Epidermal melanocyte (primary cell): ENCODE measurements at regions not wholly inside any gene's neighbourhood (a gene's known extent, or its start where the extent isn't known, plus 50 kb on each side); places are given as distances from the start of the nearest gene placed in this dataset.

Experiments
- DNase-seq: peaks from one replicate; pipeline ENCODE4 v3.0.0; 2011; ENCODE audit warnings: low spot score; ENCODE audit not compliant: insufficient read length

DNA sequence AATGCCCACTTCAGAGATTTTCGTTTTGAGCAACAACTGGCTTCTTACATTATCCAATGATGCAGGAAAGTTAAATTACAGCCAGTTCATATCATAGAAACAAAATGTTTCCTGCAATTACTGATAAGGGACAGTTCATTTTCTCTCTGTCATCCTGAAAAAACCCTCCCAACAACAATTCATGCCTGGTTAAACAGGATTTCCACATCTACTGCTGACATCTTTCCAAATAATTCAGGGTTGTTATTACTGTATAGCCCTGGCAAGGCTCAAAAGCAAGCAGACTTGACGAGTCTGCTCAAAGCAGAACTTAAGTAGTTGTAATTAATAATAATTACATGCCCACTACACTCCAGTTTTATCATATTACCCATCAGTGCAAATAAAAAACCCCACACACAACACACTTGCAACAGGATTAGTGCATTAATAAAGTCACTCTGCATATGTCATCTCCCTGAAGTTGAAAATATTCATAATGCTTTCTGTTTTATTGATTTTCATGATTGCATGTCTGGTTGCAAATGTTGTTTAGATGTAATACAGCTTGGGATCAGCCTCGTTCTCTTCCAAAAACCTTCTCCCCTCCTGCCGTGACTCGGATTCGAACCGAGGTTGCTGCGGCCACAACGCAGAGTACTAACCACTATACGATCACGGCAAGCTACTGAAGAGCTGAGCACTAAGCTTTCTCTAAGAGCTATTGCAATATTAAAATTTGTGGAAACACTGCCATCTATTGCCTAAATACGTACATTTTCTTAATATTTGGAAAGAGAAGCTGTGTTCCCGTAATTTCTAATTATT lies 119.6 kb upstream of the NFIB start:
- no peak for DNase-seq

DNA sequence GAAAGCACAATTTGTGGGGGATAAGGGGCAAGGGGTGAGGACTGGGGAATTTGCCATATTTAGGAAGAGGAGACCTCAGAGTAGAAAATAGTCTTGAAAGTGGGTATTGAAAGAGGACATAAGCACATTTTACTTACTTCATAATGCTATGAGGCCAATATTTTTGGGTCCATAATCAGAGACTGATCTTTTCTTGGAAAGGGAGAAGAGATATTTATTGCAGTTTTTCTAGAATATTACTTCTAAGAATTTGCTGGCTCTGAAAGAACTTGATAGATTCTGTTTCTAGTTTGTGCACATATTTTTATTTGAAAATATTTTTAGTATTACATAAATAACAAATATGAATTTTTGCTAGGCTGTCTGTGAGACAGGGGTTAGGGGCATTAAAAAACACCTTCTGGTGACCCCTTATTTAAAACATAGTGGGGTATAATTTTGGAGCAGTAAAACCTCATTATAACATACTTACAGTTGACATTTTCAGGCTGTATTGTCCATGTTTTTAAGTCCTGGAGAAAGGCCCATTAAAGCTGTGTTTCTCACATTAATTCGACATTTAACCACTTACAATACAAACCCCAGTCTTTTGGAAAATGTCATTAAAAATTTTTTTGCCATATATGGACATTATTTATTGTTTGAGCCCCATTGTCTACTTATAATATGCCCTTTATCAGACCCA lies 118.9 kb upstream of the NFIB start:
- no peak for DNase-seq

DNA sequence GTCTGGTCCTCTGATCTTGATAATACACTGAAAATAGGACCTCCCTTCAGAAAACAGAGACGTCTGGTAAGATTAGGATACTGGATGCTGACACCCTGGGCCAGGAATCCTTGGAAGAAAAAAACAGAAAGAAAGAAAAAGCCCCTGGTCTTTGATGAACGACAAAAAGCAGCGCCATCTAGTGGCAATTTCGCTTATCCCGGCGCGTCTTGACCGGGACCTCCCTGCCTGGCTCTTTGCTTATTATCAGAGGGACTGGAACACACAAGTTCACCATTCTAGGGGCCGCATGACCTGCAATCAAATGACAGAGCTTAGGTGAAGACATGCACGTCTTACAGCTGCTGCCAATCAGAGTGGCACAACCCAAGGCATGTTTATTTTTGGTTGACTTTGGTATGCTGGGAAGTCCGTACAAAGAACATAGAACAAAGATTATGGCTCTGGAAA lies 114.9 kb upstream of the NFIB start:
- peak; percentile 38 for DNase-seq

DNA sequence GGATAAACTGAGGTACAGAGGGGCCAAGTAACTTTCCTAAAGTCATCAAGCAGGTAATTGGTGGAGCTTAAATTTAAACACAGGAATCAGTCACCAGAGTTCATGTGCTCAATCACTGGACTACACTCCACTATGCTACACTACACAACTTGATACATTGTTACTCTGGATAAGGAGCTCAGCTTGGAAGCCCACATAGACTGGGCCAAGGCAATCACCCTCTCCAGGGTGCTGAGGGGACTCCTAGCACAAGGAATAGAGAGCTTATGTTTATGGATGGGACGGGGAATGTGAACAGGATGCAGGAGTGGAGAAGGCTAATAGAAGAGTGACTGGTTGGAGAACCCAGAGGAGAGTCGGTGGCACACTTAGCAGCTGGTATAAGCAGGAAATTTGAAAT lies 113.5 kb upstream of the NFIB start:
- no peak for DNase-seq

DNA sequence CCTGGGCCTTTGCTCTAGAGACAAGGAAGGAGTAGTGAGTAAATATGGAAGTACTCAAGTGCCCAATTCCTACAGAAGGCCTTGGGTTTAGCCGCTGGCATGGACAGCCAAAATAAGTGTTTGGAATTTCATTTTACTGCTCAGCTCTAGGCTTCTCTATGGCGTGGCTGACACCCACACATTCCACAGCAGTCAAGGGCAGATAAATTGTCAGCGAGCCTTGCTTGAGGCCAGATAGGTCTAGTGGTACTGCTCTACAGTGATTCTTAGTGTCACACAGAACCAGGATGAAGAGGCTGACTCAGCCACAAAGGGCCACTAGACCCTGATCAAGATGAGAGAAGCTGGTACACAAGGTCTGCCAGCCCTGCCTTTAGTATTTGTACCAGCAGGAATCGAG lies 111.0 kb upstream of the NFIB start:
- DNase-seq = no peak

DNA sequence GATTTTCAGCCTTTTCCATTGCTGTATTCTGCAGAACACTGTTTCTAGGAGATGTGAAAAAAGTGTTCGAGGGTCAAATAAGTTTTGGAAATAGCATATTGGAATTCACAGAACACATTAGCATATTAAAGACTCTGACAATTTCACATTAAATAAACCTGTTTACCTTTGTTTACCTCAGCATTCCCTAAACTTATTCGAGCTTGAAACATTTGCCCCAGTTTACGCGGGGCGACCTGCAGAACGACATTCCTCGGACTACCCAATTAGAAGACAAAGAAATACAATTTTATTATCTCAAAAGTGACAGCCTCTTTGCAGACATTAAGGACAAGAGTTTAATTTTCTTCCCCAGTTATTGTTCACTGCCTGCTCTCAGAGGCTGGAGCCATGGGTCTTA lies 110.3 kb upstream of the NFIB start:
- no peak for DNase-seq

DNA sequence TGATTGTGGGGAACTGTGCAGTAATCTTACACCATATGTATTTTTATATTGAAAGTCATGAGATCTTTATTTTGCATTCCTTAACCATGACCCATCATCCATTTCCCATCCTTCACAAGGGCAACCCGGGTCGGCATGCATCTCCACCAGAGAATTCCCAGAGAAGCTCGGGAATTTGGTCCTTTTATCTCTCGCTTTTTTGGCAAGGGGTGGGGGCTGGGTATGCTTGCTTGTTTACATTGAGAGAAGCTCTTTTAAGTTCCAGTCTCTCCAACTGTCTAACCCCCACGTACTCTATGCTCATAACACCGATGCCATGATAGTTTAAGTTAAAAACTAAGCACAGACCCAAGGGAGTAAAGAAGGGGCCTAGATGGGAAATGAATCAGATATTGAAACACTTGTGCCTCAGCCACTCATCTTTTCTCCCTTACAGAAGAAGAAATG lies 109.9 kb upstream of the NFIB start:
- DNase-seq = no peak

DNA sequence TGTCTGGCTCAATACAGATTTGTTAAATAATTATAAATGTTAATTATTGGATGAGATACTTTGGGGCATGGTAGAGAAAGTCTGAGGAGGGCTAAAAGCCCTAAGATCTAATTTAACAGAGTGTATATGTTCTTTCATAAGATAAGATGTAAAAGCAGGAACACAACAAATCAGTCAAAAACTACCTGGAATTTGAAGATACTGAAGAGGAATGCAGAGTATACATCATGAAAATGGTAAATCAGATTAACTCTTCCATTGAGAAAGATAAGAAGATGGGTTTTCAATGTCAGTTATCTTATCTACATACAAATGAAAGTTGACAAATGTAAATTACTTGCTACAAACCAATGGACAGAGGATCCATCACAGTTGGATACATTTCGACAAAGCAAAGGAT lies 107.3 kb upstream of the NFIB start:
- DNase-seq = no peak

DNA sequence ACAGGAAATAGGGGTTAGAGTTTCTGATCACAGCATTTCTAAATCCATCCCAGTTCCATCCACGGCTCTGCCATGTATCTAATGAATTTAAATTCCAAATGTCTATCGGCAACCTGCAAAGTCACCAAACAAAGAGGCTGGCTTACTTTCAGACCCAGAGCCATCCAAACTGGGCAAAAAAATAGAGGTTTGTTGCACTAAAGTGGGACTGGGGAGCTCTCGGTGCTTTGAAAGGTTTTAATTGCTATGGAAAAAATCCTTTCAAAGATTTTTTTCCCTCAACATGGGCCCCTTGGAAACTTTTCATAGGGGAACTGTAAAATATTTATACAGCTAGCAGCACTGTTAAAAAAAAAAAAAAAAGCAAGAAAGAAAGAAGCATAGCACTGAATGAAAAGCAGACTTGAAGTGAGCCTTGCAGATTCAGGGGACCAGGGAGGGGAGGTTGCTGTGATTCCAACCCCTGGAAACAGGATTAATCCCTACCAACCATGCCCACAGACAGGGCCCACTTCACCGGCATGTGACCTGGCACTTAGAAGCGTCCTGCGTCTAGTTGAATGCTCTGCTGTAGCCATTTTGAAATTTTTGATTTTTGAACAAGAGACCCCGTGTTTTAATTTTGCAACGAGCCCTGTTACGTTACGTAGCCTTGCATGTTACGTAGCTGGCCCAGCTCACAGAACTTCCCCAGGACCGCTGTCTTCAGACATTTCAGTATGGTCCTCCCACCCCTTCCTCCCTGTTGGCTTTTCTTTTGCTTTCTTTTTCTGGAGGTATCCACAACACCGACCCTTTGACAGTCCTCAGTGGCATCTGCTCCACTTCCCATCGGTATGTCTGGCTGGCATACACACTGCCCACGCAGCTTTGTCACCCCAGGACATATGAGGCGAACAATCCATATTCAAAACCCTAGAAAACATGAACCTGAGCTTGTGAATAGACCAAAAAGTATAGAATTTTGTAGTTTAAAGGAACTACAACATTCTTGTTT lies 105.3 kb upstream of the NFIB start:
- DNase-seq = no peak

DNA sequence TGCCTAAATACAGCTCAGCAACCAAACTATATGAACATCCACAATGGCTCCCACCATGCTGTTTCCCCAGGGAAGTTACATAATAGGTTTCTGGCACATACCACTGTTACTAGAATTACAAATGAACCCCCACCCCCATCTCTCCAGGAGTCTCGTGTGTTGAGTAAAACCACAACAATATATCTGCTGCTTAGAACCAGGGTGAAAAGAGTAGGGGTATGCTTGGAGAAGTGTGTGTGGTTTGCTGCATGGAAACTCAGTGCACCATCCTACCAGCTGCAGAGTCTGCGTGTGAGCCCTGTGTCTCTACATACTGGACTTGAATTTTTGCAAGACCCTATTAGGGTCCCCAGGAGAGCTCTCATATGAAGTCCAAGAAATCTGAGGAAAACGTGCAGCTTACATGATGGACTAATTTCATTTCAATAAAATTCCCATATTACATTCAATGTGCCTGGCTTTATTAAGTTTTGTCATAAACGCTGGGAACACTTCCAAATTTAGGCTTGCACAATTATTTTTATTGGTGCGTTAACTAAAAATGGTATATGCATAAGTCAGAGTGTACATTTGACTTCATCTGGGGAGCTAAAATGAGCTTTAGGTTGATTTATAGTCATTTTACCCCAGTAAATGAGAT lies 104.5 kb upstream of the NFIB start:
- no peak for DNase-seq

DNA sequence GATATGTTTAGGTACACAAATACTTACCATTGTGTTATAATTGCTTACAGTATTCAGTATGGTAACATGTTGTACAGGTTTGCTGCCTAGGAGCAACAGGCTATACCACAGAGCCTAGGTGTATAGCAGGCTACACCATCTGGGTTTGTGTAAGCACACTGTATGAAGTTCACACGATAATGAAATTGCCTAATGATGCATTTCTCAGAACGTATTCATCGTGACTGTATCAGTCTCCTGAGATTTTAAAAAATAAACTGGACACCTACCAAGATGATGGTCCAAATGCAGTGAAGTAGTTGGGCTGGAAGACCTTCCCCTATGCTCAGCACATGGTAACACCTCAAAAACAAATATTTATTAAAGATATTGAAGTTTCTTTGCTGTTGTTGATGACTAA lies 103.3 kb upstream of the NFIB start:
- no peak for DNase-seq

DNA sequence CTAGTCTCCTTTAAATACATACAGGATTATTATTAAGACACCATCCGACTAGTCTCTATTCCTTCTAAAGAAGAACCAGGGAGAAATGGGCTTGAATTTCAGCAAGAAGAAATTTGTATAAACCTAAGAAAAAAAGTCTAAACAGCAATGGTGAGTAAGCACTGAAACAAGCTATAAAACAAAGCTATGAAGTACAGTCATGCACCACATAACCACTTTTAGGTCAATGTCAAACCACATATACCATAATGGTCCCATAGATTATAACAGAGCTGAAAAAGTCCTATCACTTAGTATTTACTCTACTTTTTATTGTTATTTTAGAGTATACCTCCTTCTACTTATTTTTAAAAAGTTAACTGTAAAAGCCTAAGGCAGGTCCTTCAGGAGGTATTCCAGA lies 102.0 kb upstream of the NFIB start:
- no peak for DNase-seq

DNA sequence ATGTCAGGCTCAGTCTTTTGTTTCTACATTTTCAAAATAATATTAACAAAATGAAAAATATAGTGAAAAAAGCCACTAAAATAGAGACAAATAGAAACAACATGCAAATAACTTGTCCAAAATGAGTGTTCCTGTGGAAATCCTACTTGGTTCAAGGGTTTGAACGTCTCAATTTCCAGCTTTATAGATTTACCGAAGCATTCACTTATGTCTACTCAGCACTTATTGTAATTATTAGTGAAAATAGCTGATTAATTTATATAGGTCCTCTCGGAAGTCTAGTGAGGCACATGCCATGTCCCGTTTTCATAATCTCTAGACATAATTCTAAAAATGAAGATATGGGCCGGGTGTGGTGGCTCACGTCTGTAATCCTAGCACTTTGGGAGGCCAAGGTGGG lies 99.9 kb upstream of the NFIB start:
- DNase-seq = no peak

DNA sequence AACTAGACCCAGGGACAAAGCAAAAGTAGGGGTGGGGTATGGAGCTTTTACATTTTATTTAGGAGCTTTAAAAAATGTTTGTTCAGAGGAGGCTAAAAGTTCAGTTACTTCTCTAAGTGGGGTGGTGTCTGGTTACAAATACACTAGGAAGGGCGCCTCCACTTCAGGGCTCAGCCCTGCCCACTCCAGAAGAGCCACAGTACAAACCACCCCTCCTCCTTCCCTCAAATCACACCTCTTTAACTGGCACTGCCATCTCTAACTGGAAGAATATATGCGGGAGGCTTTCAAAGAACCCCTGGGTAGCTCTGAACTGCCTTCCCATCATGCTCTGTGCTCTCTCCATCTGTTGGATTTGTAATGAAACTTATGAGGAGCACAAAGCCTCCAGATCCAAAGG lies 98.8 kb upstream of the NFIB start:
- DNase-seq = no peak

DNA sequence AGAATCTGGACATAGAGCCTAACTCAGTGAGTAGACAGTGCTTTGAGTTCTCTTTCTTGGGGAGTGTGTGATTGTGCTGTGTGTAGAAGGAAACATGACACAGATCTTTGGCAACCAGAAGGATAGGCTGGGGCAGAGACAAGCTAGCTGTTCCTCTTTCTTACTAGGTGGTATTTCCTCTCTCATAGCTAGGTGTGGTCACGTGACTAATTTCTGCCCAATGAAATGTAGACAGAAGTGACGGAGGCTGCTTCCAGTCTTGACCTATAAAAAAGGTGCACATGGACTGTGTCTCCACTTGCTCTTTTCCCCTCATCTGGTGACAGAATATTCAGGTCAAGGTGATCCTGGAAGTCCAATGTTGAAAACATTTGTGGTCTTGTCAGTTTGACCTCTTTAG lies 92.5 kb upstream of the NFIB start:
- DNase-seq = no peak

DNA sequence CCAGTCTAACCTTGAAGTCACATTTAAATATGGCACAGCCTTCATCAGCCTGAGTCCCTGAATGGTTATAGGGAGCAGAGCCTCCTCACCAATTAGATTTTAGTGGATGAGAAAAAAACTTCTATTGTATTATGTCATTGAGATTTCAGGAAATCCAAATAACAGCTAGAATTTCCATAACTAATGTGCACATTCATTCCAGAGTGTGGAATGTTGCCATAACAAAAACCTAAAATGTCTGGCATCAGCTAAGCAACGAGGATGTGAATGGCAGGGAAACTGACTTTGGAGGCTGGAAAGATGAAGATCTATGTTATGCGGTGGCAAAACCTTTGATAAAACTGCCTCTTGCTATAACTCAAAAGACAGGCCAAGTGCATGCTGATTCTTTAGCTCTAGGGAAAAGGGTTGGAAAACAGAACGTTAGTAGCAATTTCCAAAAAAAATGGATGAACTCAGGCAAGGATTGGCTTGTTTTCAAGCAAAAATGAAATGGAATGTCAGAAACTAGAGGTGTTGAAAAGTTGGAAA lies 91.3 kb upstream of the NFIB start:
- DNase-seq = no peak

DNA sequence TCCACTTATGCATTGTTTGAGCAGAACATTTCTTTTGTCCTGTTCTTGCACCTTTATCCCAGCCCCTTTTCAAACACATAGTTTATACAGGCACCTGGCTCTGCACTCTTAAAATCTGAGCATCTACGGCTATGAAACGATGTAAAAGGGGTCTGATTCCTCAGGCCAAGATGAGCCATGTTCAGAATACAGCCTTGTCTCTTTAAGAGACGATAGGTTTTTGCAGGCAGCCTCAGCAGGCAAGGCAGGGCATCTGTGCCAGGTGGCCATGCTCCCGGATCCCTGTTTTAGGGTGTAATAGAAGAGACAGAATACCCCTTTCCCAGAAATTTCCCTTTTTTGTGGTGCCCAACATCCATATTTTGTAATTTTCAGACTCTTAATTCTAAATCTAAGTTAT lies 89.1 kb upstream of the NFIB start:
- DNase-seq = no peak

DNA sequence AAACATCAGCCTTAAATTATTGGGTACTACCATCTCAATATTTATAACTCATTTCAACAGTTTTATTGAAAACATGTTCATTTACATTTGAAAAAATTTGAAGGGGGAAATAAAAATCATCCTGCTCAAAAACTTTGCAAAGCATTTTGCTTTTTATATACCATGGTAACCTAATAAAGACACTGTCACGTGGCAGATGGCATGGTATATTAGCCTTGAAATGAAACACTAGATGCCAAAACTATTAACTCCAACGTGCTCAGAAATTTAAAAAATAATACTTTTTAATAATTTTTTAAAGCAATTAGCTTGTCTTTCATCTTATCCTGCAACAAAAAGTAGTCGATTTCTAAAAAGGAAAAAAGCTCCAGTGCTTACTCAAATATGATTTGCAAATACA lies 88.6 kb upstream of the NFIB start:
- DNase-seq = no peak

DNA sequence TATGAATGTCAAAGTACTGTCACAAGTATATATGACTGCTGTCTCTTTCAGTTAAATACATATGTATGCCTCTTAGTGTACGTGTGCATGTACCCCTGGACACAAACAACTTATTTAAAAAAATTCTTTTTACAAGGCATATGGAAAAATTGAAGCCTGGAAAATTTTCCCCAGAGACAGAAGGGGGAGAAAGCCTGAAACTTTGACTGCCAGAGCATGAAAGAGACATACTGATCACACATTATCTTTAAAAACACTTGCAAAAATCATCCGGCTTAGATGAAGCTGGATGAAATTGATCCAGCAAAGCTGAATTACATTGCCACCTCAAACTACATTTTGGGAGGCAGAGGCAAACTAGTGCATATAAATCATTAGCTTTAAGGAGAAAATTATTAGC lies 88.0 kb upstream of the NFIB start:
- no peak for DNase-seq

DNA sequence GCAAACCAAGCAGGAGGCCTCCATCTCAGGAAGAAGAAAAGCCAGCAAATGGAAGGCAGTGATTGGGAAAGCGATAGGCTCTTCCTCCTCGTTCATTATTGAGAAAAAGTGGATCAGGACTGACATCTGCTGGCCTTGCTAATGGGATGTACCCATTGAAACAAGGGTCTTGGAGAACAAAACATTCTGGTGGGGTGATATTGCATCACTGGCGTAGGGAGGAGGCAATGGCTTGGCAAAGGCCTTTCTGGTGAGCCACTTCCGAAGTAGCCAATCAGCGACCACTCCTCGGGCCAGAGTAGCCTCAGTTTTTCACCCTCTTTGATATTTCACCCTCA lies 86.7 kb upstream of the NFIB start:
- DNase-seq = no peak
